ENCODE measurements at regions not wholly inside any gene's neighbourhood (a gene's known extent, or its start where the extent isn't known, plus 50 kb on each side); places are given as distances from the start of the nearest gene placed in this dataset.

GRCh38 chr10:130807096-130807495, 504.4 kb downstream of the TCERG1L start:
- no peaks in the 10 kb centered on the region for H3K9me3 ChIP-seq (ENCODE audit: control insufficient read depth, insufficient read depth, low read depth, low read length)
- TF ChIP-seq CTCF (IDR thresholded peaks at IDR 0.05) (no peak), REST (IDR thresholded peaks at IDR 0.05; ENCODE audit: insufficient read depth in 1 of 2, low read depth in 2 of 2, low read length in 1 of 2) (no peak), POLR2AphosphoS5 (IDR thresholded peaks at IDR 0.05; ENCODE audit: low read depth, low read length) (no peak), SIN3A (IDR thresholded peaks at IDR 0.05; ENCODE audit: borderline replicate concordance, insufficient read depth, low read depth, low read length) (no peak), TCF7L2 (IDR thresholded peaks at IDR 0.05; ENCODE audit: low read depth, low read length) (no peak)
- DNase-seq (ENCODE audit: low read depth, low spot score) (no peak), ATAC-seq (no peak)
- H3K27me3 ChIP-seq (ENCODE audit: control insufficient read depth, insufficient read depth, low read length), result peaks cover 4% of the 10 kb centered on the region; the same call in 1 of the 2 replicates
- in situ Hi-C loops (cut with HindIII; ENCODE audit: low pct_unique_long_range_greater_than_20kb, low sequenced_read_pairs), result no loop called here
- ChIA-PET POLR2A (no interaction called here), CTCF (no interaction called here)
- BruUV-seq (replicated peaks), result no TSS peak
- no peak overlapping the region for H3K27ac ChIP-seq (ENCODE audit: low read length)
- H3K4me3 ChIP-seq (ENCODE audit: low read depth in 2 of 2, low read length in 2 of 2), result no peak overlapping the region
- H3K4me1 ChIP-seq (ENCODE audit: control insufficient read depth, insufficient read depth, low read length), result no peaks in the 10 kb centered on the region
- H3K36me3 ChIP-seq (ENCODE audit: control insufficient read depth, insufficient read depth, low read length), result no peaks in the 10 kb centered on the region
- intact Hi-C loops (cut with micrococcal nuclease; ENCODE audit: unreplicated experiment), result no loop called here

- intact Hi-C loops (cut with micrococcal nuclease; ENCODE audit: unreplicated experiment), result no loop called here
- ChIA-PET POLR2A (no interaction called here), CTCF (no interaction called here)
- no peak for ATAC-seq
- Histone ChIP-seq H3K9me3 (ENCODE audit: control insufficient read depth, insufficient read depth, low read depth, low read length) (no peaks in the 10 kb centered on the region), H3K36me3 (ENCODE audit: control insufficient read depth, insufficient read depth, low read length) (no peaks in the 10 kb centered on the region), H3K4me1 (ENCODE audit: control insufficient read depth, insufficient read depth, low read length) (no peaks in the 10 kb centered on the region), H3K27ac (ENCODE audit: low read length) (no peak overlapping the region), H3K4me3 (ENCODE audit: low read depth in 2 of 2, low read length in 2 of 2) (no peak overlapping the region), H3K27me3 (ENCODE audit: control insufficient read depth, insufficient read depth, low read length) (peaks cover 4% of the 10 kb centered on the region; the same call in 1 of the 2 replicates)
- no TSS peak for BruUV-seq (replicated peaks)
- TF ChIP-seq POLR2AphosphoS5 (IDR thresholded peaks at IDR 0.05; ENCODE audit: low read depth, low read length) (no peak), SIN3A (IDR thresholded peaks at IDR 0.05; ENCODE audit: borderline replicate concordance, insufficient read depth, low read depth, low read length) (no peak), CTCF (IDR thresholded peaks at IDR 0.05) (no peak), TCF7L2 (IDR thresholded peaks at IDR 0.05; ENCODE audit: low read depth, low read length) (no peak), REST (IDR thresholded peaks at IDR 0.05; ENCODE audit: insufficient read depth in 1 of 2, low read depth in 2 of 2, low read length in 1 of 2) (no peak)
- no peak for DNase-seq (ENCODE audit: low read depth, low spot score)
- in situ Hi-C loops (cut with HindIII; ENCODE audit: low pct_unique_long_range_greater_than_20kb, low sequenced_read_pairs), result no loop called here
Measured at GRCh38 chr10:130807721-130808120, 503.8 kb downstream of the TCERG1L start.
